AG09309 (cell line): ENCODE measurements at regions not wholly inside any gene's neighbourhood (a gene's known extent, or its start where the extent isn't known, plus 50 kb on each side); places are given as distances from the start of the nearest gene placed in this dataset.

Experiments used
- DNase-seq: peaks from one replicate; pipeline ENCODE4 v3.0.0-alpha.2; 2010; ENCODE audit warnings: low read depth
- H3K4me3 ChIP-seq: 2 replicates; pipeline ENCODE4 v1.5.1; 2011; ENCODE audit warnings: mild to moderate bottlenecking, low read depth, low read length, moderate library complexity; ENCODE audit not compliant: control insufficient read depth
- TF ChIP-seq, protein P1 (sequence below): IDR thresholded peaks from 2 replicates; pipeline ENCODE4 v1.5.1; 2011; ENCODE audit warnings: mild to moderate bottlenecking, low read depth, low read length, inconsistent platforms; ENCODE audit not compliant: insufficient read depth, control insufficient read depth; ENCODE audit errors: missing control alignments

DNA sequence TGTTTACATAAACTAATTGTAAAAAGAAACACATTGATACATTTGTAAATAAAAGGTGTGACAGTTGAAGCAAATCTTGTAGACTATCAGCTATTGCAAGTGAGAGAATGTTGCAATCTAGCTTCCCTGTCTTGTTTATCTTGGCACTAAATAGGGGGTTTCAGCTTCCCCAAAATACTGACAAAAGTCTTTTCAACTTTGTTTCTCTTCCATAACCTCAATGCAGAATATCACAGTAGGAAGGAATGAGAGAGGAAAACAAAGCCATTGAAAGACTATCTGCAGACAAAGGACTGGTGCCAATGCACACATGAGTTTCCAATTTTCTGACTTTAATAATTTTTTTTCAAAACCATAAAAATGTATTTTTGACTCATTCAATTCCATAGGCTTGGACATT, 886.2 kb upstream of the MGAT4C start:
- no peak overlapping the region for H3K4me3 ChIP-seq
- TF ChIP-seq, protein P1, sequence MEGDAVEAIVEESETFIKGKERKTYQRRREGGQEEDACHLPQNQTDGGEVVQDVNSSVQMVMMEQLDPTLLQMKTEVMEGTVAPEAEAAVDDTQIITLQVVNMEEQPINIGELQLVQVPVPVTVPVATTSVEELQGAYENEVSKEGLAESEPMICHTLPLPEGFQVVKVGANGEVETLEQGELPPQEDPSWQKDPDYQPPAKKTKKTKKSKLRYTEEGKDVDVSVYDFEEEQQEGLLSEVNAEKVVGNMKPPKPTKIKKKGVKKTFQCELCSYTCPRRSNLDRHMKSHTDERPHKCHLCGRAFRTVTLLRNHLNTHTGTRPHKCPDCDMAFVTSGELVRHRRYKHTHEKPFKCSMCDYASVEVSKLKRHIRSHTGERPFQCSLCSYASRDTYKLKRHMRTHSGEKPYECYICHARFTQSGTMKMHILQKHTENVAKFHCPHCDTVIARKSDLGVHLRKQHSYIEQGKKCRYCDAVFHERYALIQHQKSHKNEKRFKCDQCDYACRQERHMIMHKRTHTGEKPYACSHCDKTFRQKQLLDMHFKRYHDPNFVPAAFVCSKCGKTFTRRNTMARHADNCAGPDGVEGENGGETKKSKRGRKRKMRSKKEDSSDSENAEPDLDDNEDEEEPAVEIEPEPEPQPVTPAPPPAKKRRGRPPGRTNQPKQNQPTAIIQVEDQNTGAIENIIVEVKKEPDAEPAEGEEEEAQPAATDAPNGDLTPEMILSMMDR = no peak
- DNase-seq = no peak

DNA sequence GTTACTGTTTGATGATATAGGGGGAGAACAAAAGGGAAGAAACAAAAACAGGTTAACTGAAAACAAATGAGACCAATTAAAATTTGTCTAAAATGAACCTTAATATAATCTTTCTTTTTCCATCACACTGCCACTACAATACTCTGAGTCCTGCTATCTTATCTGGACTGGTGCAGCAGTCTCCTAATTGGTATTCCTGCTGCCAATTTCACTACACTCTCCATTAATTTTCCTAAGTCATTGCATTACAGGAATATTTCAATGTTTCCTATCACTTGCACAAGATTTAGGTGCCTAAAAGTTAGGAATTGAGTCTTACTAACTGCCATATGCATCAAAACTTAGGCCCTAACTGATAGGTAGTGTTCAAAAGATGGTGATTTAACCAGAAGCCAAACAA, 884.9 kb upstream of the MGAT4C start:
- no peak for DNase-seq
- TF ChIP-seq, protein P1 = no peak
- H3K4me3 ChIP-seq = no peak overlapping the region

DNA sequence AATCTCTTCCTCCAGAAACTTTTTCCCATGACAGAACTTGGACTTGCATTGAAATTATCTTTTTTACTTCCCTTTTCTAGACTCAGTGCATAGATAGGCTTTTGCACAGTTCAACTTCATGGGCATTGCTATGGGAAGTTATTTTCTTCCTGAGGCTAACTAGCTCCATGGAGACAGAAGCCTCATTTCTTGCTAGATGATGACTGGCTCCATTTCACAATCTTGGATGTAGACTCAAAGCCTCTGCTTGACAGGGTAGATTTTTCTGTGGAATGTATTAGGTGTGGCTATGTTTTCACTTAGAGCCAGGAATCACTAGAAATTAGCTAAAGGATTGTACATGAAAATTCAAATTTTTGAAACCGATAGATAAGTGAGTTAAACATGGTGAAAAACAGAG, 884.1 kb upstream of the MGAT4C start:
- TF ChIP-seq, protein P1 = no peak
- H3K4me3 ChIP-seq = no peak overlapping the region
- DNase-seq = no peak

DNA sequence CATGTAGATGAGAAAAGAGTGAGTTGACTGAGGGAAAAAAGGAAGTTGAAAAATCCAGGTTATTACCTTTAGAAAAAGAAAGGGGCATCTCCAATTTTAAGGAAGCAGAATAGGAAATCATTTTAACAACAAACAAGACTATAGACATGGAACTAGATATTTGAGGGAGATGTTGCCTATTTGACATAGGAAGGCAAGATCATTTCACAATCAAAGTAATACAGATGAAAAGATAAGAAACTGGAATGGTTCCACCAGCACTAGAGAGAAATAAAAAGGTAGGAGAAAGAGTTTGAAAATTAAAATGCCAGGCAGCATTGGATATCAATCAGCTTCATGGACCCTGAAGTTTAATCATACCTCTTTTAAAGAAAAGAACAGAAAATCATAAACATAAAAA, 881.0 kb upstream of the MGAT4C start:
- no peak overlapping the region for H3K4me3 ChIP-seq
- no peak for DNase-seq
- TF ChIP-seq, protein P1 = no peak

DNA sequence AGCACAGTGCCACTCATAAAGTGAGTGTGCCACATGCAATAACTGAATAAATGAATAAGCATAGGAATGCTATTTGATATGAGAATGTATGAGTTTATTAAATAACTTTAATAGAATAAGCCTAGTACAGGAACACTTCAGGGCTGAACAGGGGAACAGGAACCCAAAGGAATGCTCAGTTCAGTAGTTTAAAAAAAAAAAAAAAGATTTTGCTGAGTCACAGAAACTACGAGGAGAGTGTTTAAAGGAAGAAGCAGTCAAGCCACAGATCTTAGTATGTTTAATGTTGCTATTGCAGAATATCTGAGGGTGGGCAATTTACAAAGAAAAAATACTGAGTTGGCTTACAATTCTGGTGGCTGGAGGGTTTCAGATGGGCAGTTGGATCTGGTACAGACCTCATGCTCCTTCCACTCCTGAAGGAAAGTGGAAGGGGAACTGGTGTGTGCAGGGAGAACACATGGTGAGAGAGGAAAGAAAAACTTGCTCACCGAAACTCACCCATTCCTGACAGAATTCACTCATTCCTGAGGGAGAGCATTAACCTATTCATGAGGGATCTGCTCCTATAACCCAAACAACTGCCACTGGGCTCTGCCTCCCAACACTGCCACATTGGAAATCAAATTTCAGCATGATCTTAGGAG, 880.3 kb upstream of the MGAT4C start:
- no peak for DNase-seq
- TF ChIP-seq, protein P1 = no peak
- H3K4me3 ChIP-seq = no peak overlapping the region

DNA sequence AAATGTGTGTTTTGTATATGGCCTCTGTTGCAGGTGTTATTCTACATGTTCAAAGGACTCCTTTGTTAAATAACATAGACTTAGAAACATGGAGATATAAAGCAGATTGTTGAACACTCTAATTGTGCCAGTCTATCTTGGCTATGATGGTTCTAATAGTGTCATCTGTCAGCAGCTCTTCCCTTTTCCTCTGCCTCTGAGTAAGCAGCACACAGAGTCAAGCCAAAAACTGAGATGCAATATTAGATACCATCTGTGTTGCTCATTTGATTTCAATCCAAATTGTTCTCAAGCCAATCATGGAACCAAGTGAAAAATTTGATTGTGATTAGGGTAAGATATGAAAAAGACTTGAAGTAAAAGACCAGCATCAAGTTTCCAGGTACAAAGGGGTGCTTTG, 871.1 kb upstream of the MGAT4C start:
- no peak overlapping the region for H3K4me3 ChIP-seq
- TF ChIP-seq, protein P1 = no peak
- no peak for DNase-seq

DNA sequence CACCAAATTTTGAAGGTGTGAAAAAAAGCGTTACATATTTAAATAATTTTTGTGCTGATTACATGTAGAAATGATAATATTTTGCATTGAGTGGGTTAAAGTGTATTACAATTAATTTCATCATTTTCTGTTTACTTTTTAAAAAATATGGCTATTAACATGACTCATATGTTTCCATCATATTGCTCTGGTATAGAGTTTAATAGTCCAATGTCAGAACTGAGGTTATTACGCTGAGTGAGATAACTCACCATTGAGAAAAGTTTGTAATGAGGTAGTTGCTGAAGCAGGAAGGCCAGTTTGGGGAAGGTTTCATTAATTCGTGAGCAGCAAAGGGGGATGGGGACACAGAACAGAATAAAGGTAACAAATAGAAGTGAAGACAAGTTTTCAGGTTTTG, 865.7 kb upstream of the MGAT4C start:
- DNase-seq = no peak
- H3K4me3 ChIP-seq = no peak overlapping the region
- TF ChIP-seq, protein P1 = no peak
